ENCODE measurements at regions not wholly inside any gene's neighbourhood (a gene's known extent, or its start where the extent isn't known, plus 50 kb on each side); places are given as distances from the start of the nearest gene placed in this dataset.

DNA sequence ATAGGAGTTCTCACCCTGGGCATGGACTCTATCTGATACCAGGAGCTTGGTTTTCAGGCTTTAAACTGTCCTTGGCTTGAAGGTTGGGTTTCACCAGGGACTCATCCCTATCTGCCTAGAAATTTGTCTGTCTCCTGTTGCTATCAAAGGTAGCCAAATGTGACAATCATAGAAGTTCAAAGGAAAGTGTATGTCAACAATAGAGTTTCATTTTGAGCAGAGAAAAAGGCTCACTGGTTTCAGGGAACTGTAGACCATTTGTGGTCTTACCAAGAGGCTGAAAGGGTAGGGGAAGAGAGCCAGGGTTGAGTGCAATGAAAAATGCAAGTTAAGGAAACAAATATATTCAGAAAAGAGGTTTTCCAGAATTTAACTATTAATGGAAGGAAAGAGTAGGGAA, 966.8 kb upstream of the CITED2 start:
- TF ChIP-seq ZNF274 (IDR thresholded peaks at IDR 0.05; ENCODE audit: low read depth, low read length) (no peak), SUZ12 (IDR thresholded peaks at IDR 0.05; ENCODE audit: extremely low read depth, insufficient read depth, insufficient read length) (no peak), YY1 (IDR thresholded peaks at IDR 0.05; ENCODE audit: insufficient read depth, insufficient read length) (no peak)
